ENCODE measurements at regions not wholly inside any gene's neighbourhood (a gene's known extent, or its start where the extent isn't known, plus 50 kb on each side); places are given as distances from the start of the nearest gene placed in this dataset.

GRCh38 chr2:239805043-239805329 is 220.2 kb downstream of the NDUFA10 start:
- Histone ChIP-seq H3K4me3 (no peak overlapping the region), H3K27me3 (peaks cover 7% of the 10 kb centered on the region), H3K4me1 (no peaks in the 10 kb centered on the region), H3K9me3 (no peaks in the 10 kb centered on the region), H3K27ac (no peak overlapping the region), H3K36me3 (no peaks in the 10 kb centered on the region)
- 88% methylated on average over 6 of the region's 12 CpGs for WGBS
- peak; percentile 50 to 70 for DNase-seq (ENCODE audit: low spot score in 2 of 2)
- TF ChIP-seq POLR2AphosphoS5 (IDR thresholded peaks at IDR 0.05) = no peak
- TF ChIP-seq EP300 (IDR thresholded peaks at IDR 0.05) = no peak
- no peak for TF ChIP-seq POLR2A (IDR thresholded peaks at IDR 0.05)
- TF ChIP-seq CTCF (IDR thresholded peaks at IDR 0.05) = no peak

GRCh38 chr2:239804161-239805042 is 220.7 kb downstream of the NDUFA10 start:
- Histone ChIP-seq H3K4me3 (no peak overlapping the region), H3K36me3 (no peaks in the 10 kb centered on the region), H3K27me3 (peaks cover 7% of the 10 kb centered on the region), H3K9me3 (no peaks in the 10 kb centered on the region), H3K27ac (no peak overlapping the region), H3K4me1 (no peaks in the 10 kb centered on the region)
- DNase-seq (ENCODE audit: low spot score in 2 of 2) = peak; percentile 40 to 65
- TF ChIP-seq CTCF (IDR thresholded peaks at IDR 0.05) (no peak), EP300 (IDR thresholded peaks at IDR 0.05) (no peak), POLR2A (IDR thresholded peaks at IDR 0.05) (no peak), POLR2AphosphoS5 (IDR thresholded peaks at IDR 0.05) (no peak)
- 71% methylated on average over 9 of the region's 18 CpGs for WGBS

GRCh38 chr2:239803766-239804115 is 221.4 kb downstream of the NDUFA10 start:
- DNase-seq (ENCODE audit: low spot score in 2 of 2) = no peak
- Histone ChIP-seq H3K4me1 (no peaks in the 10 kb centered on the region), H3K9me3 (no peaks in the 10 kb centered on the region), H3K36me3 (no peaks in the 10 kb centered on the region), H3K27me3 (peaks cover 7% of the 10 kb centered on the region), H3K27ac (no peak overlapping the region), H3K4me3 (no peak overlapping the region)
- TF ChIP-seq EP300 (IDR thresholded peaks at IDR 0.05) = no peak
- no peak for TF ChIP-seq CTCF (IDR thresholded peaks at IDR 0.05)
- TF ChIP-seq POLR2A (IDR thresholded peaks at IDR 0.05) = no peak
- no peak for TF ChIP-seq POLR2AphosphoS5 (IDR thresholded peaks at IDR 0.05)
- WGBS = 88% methylated on average over 13 of the region's 13 CpGs

- no peak for DNase-seq (ENCODE audit: low spot score in 2 of 2)
- no peak for TF ChIP-seq CTCF (IDR thresholded peaks at IDR 0.05)
- TF ChIP-seq POLR2A (IDR thresholded peaks at IDR 0.05) = no peak
- TF ChIP-seq EP300 (IDR thresholded peaks at IDR 0.05) = no peak
- Histone ChIP-seq H3K4me1 (no peaks in the 10 kb centered on the region), H3K4me3 (no peak overlapping the region), H3K9me3 (no peaks in the 10 kb centered on the region), H3K27ac (no peak overlapping the region), H3K27me3 (peaks cover 7% of the 10 kb centered on the region), H3K36me3 (no peaks in the 10 kb centered on the region)
- 96% methylated on average over 21 of the region's 21 CpGs for WGBS
These were observed 221.9 kb downstream of the NDUFA10 start for GRCh38 chr2:239803102-239803765.

GRCh38 chr2:239802185-239802649 is 222.9 kb downstream of the NDUFA10 start:
- 70% methylated on average over 21 of the region's 21 CpGs for WGBS

More at GRCh38 chr2:239802185-239802649, 222.9 kb downstream of the NDUFA10 start:
- Histone ChIP-seq H3K27me3 (peaks cover 6% of the 10 kb centered on the region), H3K9me3 (no peaks in the 10 kb centered on the region), H3K36me3 (no peaks in the 10 kb centered on the region), H3K27ac (no peak overlapping the region), H3K4me1 (no peaks in the 10 kb centered on the region), H3K4me3 (no peak overlapping the region)
- TF ChIP-seq CTCF (IDR thresholded peaks at IDR 0.05) = no peak
- no peak for TF ChIP-seq EP300 (IDR thresholded peaks at IDR 0.05)
- no peak for TF ChIP-seq POLR2A (IDR thresholded peaks at IDR 0.05)
- no peak for TF ChIP-seq POLR2AphosphoS5 (IDR thresholded peaks at IDR 0.05)
- DNase-seq (ENCODE audit: low spot score in 2 of 2) = peak in 1 of 2 donors; percentile 33

Data from suprapubic skin (tissue), 4 donors.